Stimulated activated CD4-positive, alpha-beta T cell treated with anti-CD3 and anti-CD28 coated beads, Interleukin-12 subunit alpha, Interleukin-12 subunit beta, amount 100 ng/mL, for 48 hours (primary cell): ENCODE measurements at regions not wholly inside any gene's neighbourhood (a gene's known extent, or its start where the extent isn't known, plus 50 kb on each side); places are given as distances from the start of the nearest gene placed in this dataset.

Source experiments
- DNase-seq, 3 donors: peaks; one replicate each; pipeline ENCODE4 v3.0.0-alpha.2; 2020; ENCODE audit warnings: low read depth in 2 of 3, low spot score in 1 of 3

DNA sequence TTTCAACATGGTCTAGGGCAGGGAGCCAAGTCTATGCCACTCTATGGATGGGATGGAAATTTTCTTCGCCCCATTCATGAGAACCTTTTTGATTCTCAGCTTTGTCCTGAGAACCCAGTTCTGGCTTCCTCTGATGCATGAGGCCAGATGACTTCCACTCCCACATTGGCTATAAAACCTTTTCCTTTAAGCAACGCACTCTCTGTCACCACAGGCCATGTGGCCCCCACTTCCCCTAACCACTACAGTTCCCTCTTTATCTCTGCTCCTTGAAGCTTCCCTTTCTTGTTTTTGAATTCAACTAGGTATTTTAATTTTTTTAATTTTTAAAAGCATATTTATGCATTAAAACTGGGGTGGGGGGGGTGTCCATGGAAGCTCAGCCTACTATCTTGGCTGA is 401.3 kb downstream of the ENC1 start:
- DNase-seq: no peak

DNA sequence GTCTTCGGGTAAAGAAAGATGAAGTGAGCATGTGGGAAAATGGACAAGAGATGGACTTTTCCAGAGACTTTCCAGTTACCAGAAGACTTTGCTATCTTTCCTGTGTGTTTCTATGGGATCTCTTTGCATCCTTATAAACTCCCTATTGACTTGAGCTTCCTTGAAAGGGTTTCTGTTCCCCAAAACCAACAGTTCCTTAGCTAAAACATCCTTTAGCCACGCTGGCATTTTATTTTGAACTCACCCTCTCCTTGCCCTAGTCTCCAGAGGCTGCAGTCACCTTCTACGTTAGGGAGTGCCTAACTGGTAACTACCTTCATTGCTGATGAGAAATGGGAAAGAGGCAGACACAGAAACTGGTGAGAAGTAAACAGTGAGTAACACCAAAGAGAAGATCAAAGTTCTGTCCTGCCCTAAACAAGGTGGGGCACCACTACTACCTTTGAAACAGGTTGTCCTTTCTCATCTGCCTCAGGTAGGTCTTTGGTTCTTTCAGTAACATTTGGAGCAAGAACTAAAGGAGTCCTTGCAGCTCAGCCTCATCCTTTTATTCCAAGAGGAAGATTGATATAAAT is 402.9 kb downstream of the ENC1 start:
- no peak for DNase-seq

DNA sequence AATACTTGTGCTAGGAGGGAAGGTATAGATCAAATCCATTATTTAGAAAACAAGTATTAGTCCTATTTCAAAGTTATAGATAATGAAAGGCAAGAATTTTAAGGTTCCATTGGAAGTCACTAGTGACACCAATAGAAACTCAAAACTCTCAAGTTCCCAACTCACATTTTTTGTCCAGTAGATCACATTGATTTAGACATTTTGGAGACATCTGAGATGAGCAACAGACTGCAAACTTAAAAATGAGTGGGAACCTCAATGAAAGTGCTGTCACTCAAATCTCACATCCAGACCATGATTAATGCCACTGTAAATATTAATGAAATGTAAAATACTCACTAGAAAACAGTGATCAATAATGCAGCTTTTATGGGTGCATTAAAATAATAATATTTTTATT is 405.0 kb downstream of the ENC1 start:
- DNase-seq: no peak

DNA sequence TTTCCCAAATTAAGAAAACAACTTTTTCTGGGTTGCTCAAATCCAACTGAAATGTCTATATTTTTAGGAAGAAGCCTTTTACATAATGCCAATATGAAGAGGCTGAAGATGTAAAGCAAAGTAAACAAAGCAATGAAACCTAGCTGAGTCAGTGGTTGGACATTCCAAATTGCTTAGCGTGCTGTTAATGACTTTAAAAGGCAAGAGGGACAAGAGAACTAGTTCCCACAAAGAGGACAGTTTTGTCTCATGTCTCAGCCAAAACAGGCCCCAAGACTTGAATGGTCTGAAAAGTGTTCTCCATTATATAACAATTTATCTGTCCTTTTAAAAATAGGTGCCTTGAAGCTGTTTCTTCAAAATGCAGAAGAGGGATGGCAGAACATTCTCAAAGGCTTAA is 407.0 kb downstream of the ENC1 start:
- DNase-seq: no peak

- DNase-seq: no peak
Observed at GRCh38 chr5:74233091-74233490, 407.4 kb downstream of the ENC1 start.

- DNase-seq: peak; percentile 6 to 12 (median 8)
Observed at GRCh38 chr5:74232276-74232675, 408.3 kb downstream of the ENC1 start.

GRCh38 chr5:74231697-74232096 is 408.8 kb downstream of the ENC1 start:
- DNase-seq: no peak

- no peak for DNase-seq
Observed at GRCh38 chr5:74226716-74227485, 413.6 kb downstream of the ENC1 start.

DNA sequence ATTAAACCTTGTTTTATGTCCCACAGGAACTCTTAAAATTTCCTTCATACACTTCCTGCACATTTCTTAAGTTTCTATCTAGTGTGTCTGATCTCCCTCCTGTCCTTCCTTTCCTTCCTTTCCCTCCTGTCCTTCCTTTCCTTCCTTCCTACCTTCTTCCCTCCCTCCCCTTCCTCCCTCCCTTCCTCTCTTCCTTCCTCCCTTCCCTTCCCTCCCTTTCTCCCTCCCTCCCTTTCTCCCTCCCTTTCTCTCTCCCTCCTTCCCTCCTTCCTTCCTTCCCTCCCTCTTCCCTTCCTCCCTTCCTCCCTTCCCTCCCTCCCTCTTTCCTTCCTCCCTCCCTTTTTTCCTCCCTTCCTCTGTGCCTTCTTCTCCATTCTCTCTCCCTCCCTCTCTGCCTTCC is 414.9 kb downstream of the ENC1 start:
- no peak for DNase-seq

- no peak for DNase-seq
Observed at GRCh38 chr5:74224331-74224730, 416.2 kb downstream of the ENC1 start.

- DNase-seq: no peak
Observed at GRCh38 chr5:74222806-74223205, 417.7 kb downstream of the ENC1 start.

DNA sequence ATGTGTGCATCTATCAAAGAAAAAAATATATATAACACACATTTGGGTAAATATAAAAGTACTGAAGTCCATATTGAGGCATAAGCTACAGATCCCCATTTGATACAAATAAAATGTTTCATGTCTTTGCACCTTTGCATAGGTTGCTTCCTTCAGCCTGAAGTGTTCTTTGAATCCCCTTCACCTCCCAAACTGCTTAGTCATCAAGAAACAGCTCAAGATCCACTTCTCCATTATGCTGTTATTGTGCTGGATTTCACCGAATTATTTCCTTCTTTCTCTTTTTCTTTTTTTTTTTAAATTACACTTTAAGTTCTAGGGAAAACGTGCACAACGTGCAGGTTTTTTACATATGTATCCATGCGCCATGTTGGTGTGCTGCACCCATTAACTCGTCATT is 419.1 kb downstream of the ENC1 start:
- DNase-seq: no peak

GRCh38 chr5:74216012-74216411 is 424.5 kb downstream of the ENC1 start:
- DNase-seq: no peak

GRCh38 chr5:74212336-74212735 is 428.2 kb downstream of the ENC1 start:
- DNase-seq: no peak

- no peak for DNase-seq
Observed at GRCh38 chr5:74209571-74209970, 431.0 kb downstream of the ENC1 start.

DNA sequence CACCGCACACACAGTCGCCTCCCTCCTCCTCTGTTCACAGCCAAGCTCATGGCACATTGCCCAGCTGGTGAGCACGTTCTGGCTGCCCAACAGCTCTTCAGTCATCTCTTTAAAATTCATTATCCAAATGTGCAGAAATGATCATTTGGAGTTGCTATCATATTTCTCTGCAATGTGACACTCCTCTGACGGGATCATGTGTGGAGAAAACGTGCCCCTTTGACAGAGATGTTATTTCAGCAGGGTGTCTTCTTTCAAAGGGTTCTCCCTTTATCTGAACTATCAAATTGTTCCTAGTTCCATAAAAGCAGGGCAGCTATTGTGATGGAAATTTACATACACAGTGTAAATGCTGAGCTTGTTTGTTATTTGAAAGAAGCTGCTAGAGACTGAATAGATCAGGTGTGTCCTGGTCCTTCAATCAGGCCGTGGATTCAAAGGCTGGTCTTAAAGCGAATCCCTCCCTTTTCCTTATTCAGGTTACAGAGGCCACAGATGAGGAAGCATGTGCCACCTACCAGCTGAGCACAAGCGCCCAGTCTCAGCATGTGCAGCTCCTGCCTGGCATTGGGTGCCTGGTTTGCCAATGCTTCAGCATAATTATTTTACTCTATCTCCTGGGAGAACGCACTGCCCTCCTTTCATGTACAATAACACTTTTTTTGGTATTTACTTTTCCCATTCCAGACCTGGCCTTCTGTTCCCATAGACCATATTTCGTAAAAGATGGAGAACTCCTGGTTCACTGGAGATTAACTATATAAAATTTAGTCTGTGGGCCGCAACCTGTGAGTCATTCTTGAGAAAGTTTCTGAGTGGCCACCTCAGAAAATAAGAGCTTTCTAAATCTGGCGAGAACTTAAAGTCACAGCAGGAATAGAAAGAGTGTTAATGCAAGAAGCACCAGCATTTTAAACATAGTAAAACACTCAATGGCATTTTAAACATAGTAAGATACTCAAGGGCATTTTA is 433.7 kb downstream of the ENC1 start:
- no peak for DNase-seq

DNA sequence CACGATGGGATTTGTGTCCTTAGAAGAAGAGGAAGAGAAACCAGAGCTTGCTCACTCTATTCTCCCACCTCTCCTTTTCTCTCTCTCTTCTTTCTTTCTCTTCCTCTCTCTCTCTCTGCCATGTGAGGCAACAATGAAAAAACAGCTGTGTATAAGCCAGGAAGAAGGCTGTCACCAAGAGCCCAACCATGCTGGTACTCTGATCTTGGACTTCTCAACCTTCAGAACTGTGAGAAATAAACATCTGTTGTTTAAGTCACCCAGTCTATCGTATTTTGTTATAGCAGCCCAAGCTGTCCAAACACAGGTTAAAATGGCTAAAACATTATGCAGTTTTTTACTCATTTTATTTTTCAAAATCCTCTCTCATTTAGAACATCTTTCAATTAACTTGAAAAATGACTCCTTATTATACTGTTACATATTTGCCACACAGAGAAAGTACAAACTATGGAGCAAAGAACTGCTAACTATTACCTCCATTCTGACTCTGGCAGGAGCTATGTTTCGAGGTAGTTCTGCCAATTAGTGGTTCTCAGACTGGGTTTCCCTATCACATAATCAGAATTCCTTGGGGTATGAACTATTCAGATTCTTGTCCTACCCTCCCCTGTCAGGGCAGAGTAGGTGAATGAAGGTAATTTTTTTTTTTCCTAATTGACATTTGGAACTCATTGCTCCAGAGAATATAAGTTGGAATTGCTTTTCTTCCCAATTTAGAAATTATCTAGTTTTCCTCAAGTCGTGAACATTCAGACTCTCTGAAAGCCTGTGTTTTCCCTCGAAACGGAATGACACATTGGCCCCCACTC is 434.6 kb downstream of the ENC1 start:
- DNase-seq: no peak

- DNase-seq: no peak
Observed at GRCh38 chr5:74201334-74202081, 439.0 kb downstream of the ENC1 start.

DNA sequence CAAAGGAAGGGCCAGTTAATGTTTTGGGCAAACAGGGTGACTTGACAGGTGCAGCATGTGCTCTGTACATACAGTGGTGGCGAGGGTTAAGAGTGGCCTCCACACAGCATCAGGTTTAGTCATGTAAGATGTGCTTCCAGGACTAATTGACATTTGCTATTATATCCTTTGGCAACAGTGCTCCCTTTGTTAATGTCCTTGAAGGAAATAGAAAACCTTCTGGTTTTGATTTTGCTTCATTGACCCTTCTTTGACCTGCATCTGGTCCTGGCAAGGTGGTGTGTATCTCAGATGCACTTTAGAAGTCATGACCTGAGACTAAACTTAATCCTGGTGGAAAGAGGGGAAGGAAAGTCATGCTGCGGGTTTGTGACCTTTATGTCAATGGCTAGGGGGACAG is 440.0 kb downstream of the ENC1 start:
- DNase-seq: no peak

DNA sequence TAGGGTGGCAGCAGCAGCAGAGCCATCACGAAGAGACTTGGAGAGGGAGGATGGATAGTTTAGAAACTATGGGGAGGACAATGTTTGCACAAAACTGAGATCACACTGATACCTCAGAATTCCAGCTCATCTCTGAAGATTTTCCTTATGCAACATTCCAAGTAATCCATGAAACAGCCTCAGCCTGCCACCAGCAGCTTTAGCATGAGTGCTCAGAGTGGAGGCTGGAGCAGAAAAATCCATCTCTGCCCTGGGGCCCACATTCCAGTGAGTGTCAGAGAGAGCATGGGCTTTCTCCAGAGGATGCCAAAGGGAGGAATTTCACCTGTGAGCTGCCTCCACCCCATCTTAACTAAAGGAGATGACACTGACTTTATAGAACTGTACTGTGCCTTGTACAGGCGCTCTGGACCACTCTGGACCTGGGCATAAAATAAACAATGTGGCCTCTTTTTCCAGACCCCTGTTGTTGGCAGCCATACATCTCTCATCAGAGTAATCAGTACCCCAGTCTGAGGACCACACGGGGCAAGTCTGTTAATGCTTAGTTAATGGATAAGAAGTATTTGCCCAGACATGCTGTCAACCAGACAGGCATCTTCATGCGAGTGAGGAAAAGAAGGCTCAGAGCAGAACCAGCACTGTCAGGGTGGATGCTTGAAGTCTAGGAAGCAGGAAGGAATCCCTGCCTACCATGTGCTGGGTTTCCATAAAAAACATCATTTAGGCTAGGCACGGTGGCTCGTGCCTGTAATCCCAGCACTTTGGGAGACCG is 440.9 kb downstream of the ENC1 start:
- no peak for DNase-seq
